HCT116 (cell line): ENCODE measurements at regions not wholly inside any gene's neighbourhood (a gene's known extent, or its start where the extent isn't known, plus 50 kb on each side); places are given as distances from the start of the nearest gene placed in this dataset.

ENCODE experiments used
- CTCF ChIP-seq, 3 experiments: fragments of 200-600 bp in 1 of 3; sonication (generic) in 1 of 3; IDR thresholded peaks in 2 of 3; conservative IDR thresholded peaks in 1 of 3; 2 replicates each; pipeline ENCODE4 v1.5.1; 2012 to 2017; ENCODE audit warnings: low read depth in 2 of 3, low read length in 2 of 3, antibody characterized with exemption in 1 of 3, borderline replicate concordance in 1 of 3, control low read depth in 1 of 3, mild to moderate bottlenecking in 1 of 3, mixed read lengths in 1 of 3, mixed run types in 1 of 3, moderate library complexity in 1 of 3; ENCODE audit not compliant: insufficient read depth in 1 of 3
- POLR2A ChIP-seq: IDR thresholded peaks from 2 replicates; pipeline ENCODE4 v1.7.0; 2011; ENCODE audit warnings: borderline replicate concordance; ENCODE audit not compliant: insufficient read depth, insufficient read length; ENCODE audit errors: extremely low read depth
- ZFX ChIP-seq: fragments of 450-650 bp; IDR thresholded peaks from 2 replicates; pipeline ENCODE4 v1.6.1; 2017
- TF ChIP-seq, protein P1 (sequence below): IDR thresholded peaks from 2 replicates; pipeline ENCODE4 v1.6.1; 2012; ENCODE audit warnings: low read depth

- TF ChIP-seq ZFX (no peak), CTCF (IDR thresholded peaks at IDR 0.05 in 2 of 3, conservative IDR thresholded peaks at IDR 0.05 in 1 of 3; ENCODE audit: borderline replicate concordance in 1 of 3, insufficient read depth in 1 of 3, low read depth in 2 of 3, low read length in 2 of 3) (no peak), POLR2A (no peak)
- TF ChIP-seq, protein P1, sequence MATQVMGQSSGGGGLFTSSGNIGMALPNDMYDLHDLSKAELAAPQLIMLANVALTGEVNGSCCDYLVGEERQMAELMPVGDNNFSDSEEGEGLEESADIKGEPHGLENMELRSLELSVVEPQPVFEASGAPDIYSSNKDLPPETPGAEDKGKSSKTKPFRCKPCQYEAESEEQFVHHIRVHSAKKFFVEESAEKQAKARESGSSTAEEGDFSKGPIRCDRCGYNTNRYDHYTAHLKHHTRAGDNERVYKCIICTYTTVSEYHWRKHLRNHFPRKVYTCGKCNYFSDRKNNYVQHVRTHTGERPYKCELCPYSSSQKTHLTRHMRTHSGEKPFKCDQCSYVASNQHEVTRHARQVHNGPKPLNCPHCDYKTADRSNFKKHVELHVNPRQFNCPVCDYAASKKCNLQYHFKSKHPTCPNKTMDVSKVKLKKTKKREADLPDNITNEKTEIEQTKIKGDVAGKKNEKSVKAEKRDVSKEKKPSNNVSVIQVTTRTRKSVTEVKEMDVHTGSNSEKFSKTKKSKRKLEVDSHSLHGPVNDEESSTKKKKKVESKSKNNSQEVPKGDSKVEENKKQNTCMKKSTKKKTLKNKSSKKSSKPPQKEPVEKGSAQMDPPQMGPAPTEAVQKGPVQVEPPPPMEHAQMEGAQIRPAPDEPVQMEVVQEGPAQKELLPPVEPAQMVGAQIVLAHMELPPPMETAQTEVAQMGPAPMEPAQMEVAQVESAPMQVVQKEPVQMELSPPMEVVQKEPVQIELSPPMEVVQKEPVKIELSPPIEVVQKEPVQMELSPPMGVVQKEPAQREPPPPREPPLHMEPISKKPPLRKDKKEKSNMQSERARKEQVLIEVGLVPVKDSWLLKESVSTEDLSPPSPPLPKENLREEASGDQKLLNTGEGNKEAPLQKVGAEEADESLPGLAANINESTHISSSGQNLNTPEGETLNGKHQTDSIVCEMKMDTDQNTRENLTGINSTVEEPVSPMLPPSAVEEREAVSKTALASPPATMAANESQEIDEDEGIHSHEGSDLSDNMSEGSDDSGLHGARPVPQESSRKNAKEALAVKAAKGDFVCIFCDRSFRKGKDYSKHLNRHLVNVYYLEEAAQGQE, result no peak
Observed at GRCh38 chr3:144242747-144243146, 271.1 kb downstream of the DIPK2A start.
